ENCODE measurements at regions not wholly inside any gene's neighbourhood (a gene's known extent, or its start where the extent isn't known, plus 50 kb on each side); places are given as distances from the start of the nearest gene placed in this dataset.

DNA sequence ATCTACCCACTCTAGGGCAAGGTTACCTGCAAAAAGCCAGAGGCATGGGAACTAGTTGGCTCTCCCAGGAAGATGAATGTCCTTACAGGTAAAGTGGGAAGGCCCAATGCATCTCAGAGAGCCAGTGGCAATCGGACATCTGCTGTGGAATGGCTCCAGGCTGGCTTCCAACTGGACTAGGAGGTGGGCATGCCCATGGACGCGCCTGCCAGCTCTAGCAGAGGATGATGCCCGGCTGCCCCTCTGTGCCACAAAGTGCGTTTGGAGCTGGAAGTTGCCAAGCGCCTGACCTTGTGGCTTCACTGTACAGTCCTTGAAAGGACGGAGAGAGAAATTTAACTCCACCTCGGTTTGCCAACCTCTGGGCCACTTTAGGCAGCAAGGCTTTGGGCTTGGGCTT is 84.4 kb downstream of the NR2F2 start:
- no peak for DNase-seq

DNA sequence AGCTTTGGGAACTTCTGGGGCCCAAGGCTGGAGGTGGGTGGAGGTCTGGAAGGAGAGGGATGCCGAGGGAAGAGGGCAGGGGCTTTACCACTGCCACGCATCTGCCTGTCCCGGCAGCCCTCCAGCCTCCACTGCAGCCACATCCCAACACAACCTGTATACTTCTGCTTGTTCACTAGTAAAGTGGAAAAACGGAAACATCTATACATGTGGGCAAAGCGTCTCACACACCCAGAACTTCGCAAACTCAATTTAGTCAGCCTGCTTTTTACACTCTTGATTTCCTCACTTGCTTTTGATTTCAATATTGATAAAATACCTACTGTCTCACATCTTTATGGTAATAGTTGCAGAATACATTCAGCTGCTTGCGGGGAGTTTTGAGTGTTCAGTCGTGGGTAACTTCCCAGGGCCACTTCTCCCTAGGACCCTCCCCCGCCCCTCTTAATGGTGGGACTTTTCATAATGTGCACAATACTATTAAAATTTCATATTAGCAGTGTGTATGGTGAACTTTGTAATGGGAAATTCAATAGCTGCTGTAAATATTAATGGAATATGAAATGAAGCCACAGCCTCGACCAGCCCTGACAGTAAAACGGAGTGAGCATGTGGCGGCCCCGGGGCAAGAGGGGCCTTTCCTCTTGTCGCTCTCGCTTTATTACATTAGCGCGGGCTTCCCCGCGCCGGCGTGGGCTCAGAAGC is 85.2 kb downstream of the NR2F2 start:
- no peak for DNase-seq

DNA sequence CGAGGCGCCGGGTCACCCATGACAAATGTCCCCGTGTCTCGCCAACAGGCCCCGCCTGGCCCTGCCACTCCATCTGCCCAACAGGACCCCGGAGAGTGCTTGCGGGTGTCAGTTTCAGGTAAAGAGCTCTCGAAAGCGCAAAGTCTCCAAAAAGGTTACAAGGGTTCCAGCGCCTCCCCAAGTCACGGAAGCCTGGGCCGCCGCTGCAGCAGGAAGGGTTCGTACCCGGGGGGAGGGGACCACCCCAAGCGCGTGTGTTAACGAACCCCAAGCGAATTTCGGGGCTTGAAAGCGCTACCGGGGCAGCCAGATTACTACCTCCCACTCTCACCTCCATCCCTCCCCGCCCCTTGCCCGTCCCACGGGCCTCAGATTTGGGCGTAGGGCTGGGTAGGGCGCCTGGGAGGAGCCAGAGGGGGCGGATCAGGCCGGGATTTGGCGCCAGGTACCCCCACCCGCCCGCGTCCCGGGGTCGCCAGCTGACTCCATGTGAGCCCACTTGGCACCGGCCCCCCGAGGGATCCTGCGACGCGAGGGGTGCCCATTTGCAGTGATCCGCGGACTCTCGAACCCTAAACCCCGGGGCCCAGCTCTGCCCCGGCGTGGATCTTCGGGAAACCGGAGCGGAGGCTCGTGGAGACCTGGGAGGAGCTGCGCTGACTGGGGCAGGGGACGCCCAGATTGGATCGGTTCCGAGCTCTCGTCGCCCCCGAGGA is 85.9 kb downstream of the NR2F2 start:
- no peak for DNase-seq

DNA sequence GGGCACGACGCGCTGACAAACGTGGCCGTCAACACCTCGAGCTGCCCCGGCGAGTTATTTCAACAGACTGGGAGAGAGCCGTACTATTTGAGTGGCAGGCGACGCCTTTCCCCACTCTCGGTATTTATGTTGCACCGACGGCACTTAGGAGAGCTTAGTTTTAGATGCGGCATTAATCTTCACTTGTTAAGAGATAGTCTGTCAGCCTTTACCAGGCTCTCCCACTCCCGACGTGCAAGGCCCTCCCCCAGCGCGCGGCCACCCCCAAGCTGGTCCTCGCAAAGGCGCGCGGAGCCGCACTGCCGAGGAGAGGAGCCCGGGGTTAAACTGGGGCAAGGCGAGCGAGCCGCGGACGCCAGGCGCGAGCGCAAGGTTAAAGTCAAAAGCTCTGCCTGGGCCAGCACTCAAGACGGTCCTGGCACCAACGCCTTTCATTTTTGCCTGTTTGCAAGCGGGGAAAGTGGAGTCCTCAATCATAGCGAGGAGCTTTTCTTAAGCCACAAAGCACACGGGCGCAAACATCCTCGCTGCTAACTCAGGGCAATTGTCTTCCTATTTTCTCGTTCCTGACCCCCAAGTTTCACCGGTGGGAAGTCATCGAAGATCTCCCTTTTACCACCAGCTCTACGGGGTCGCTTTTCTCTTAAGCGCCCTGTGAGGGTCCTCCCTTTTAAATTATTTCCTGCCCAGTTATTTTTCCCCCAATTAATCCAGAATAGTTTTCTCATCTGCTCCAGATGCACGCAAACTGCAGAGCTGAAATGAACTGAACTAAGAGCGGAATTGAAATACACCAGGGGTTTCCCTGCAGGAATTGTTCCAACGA is 86.6 kb downstream of the NR2F2 start:
- peak in 1 of 56 donors; percentile 25 for DNase-seq

DNA sequence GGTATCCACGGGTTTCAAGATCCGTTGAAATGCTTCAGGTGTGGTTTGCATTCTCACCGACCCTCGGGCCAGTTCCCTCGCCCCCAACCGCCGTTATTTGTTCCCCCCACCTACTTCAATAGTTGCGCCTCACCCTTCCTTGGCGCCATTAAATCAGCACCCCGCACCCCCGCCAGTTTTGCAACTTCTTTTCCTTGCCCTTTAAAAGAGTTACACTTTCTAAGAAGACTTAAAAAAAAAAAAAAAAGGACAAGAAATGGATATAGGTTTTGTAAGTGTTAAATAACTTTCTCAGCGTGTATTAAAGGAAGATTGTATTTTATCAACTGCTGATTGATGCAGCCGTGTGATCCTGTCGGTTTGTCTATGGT is 87.2 kb downstream of the NR2F2 start:
- DNase-seq: no peak

DNA sequence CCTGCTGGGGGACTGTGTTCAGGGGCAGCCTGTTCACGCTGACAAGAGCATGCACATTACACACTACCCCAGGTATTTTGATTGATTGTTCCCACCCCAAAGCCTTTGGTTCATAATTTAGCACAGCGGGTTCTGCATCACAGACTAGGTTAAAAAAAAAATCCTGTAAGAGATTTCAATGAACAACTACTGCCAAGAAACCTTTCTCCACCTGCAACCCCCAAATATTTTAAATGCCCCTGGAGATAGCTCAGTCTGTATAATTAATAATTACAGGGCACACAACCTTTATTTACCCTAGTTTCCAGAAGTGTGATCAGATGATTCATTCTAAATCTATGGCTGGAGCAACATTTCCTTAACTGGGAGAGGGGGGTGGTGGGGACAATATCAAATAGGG is 87.6 kb downstream of the NR2F2 start:
- no peak for DNase-seq

DNA sequence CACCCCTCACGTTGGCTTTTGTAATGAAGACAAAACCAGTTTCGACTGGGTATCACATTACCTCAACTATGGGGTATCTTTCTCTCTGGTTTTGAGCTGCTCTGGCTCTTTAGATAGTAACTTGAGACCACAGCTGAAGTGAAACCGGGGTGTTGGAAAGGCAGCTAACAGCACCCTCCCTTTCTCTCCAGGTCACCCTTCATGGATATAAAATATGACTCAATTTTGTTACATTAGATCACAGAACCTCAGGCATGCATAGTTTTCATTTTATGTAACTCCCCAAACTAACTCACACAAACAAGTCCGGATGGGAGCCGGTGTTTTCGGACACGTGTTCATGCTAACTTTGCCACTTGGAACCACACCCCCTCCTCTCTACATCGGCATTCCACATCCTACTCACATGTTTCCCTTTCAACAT is 90.7 kb downstream of the NR2F2 start:
- DNase-seq: no peak

DNA sequence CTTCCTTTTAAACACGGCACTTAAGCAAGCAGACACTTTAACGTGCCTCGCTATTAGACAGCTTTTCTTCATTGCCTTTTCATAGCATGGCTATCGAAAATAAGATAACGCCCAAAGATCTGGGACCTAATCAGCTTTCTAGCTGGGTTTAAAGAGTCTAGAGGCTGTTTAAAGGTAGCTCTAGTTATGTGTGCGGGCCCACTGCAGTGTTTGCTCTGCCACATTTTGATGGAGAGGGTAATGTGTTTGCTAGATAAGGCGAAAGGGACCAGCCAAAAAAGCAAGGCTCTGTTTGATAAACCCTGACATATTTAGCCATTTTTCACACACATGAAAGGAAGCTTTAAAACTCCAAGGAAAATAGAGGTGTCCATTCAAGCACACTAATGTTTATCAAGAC is 91.6 kb downstream of the NR2F2 start:
- no peak for DNase-seq

DNA sequence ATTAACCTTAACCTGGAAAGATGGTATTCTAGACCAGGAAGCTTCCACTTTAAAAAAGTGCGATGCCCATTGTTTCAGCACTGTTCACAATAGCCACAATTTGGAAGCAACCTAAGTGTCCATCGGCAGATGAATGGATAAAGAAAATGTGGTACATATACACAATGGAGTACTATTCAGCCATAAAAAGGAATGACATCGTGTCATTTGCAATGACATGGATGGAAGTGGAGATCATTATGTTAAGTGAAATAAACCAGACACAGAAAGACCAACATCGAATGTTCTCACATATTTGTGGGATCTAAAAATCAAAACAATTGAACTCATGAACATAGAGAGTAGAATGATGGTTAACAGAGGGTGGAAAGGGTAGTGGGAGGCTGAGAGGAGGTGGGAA is 94.2 kb downstream of the NR2F2 start:
- no peak for DNase-seq

DNA sequence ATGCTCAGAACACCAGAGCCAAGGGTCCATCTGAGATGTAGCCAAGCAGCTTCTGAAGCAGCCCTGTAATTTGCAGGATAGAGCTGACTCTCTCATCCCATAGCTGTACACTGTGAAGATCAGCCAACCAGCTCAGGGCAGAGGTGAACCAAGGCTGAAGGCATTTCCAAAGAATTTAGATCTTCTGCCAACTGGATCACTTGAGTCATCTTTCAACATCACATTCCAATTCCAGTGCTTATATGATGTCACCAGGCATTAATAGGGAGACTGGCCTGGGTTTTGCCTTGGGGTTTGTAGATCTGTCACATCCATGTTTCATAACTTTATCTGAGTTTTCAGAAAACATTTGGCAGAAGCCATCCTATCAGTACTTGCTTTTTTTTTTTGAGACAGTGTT is 98.2 kb downstream of the NR2F2 start:
- no peak for DNase-seq

DNA sequence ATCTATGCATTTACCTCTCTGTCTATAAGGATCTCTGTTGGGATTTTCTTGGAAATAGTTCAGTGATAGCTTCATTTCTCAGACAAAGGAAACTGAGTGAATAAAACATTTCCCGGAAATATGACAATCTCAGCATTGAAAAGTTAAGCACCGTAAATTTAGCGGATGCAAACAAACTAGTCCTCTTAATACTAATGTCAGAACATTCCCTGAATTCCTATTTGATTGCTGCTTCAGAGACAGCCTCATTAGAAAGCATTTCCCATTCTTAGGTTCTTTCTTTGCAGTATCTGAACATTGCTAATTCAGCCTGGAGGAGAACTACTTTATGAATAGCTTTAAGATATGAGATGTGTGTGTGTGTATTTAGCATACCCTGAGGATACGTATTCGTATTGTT is 101.3 kb downstream of the NR2F2 start:
- no peak for DNase-seq

DNA sequence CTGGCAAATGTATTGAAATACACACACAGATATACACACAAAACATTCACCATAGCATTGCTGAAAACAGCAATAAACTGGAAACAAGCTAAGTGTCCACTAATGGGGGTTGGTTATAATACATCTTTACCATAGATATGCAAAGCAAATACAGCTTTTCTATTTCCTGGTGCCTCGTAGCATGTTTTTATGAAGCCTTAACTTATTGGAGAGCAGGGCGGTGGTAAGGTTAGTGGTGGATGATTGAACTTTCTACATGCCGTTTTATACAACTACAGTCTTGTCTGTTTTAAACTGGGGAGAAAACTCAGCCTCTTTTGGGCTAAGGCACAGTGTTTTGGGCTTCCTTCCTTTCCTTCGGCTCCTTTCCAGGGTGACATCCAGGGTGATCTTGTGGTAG is 104.5 kb downstream of the NR2F2 start:
- DNase-seq: no peak

DNA sequence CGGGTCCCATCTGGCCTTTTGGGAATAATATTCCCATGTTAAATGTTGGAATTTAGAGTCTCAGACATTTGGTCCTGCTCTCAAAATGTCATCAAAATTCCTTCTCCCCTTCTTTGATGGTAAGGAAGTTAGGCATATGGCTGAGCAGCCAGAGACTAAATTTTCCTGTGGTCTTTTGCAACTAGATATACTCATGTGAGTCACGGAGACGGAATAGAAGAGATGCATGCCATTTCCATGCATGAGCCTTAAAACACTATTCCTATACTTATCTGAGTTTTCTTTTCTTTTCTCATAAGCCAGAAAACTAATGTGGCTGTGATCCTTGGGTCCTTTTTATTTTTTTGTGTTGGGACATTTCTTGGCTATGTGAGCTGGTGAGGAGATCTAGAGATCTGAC is 105.3 kb downstream of the NR2F2 start:
- DNase-seq: no peak

DNA sequence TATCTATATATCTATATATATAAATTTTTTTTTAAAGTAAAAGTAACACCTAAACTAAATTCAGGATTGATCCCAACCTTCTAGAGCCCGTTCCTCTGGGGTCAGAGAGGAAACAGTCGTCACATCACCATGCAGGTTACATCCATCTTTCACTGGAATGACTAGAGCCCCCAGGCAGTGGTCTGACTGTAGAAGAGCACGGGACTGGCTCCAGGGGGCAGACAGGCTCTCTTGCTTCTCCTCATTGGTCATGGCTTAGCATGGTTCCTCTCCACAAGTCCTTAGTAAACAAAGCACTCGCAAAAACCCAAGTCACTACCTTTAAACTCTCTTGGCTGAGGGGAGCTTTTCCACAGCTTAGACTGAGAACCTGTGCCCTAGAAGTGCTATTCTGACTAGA is 110.5 kb downstream of the NR2F2 start:
- DNase-seq: no peak

DNA sequence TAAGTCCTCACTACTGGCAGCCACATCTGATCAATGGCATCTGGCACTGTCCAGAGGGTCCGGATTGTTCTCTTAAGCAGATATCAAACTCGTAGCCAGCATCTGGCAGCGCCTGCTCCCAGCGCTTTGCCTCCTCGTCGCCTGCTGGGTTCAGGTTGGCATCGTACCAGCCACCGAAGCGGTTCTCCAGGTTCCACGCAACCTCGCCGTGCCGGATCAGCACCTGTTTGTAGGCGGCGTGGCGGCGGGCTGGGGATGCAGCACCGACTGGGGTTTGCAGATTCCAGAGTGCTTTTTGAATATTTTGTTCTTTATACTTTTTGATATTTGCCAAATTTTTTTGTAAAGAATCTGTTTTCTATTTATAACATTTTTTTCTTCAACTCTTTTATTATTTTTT is 111.6 kb downstream of the NR2F2 start:
- DNase-seq: no peak

DNA sequence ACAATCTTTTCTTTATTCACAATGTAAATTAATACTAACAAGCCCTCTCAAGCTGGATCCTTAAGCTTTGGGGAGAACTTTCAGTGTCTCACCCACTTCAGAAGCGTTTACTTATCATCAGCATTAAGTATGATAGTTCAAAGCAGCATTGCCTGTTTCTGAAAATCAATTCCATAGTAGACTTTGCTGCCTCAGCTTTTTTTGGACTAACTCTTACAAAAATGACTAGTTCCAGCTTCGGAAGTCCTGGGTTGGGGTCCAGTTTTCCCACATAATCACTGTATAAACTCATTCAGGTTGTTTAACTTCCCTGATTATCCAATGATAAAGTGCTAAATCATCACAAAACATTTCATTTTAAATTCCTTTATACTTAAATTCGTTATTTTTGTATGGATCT is 114.4 kb downstream of the NR2F2 start:
- no peak for DNase-seq

DNA sequence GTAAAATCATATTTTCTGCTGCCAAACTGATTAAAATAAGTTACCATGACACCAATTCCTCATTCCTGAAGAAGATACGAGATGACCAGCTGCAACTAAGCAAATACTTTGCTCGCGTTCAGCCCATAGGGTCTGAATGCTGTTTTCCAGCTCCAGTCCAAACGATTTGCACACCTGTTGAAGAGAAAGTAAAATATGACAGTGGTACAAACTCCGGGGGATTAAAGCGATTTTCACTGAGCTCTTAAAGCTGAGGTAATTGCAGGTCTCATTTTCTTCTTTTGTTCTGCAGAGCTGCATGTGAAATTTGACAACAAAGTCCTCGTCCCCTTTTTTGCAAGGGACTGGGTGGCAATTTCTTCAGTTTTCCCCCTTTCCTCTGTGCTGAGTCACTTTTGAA is 118.4 kb downstream of the NR2F2 start:
- no peak for DNase-seq

DNA sequence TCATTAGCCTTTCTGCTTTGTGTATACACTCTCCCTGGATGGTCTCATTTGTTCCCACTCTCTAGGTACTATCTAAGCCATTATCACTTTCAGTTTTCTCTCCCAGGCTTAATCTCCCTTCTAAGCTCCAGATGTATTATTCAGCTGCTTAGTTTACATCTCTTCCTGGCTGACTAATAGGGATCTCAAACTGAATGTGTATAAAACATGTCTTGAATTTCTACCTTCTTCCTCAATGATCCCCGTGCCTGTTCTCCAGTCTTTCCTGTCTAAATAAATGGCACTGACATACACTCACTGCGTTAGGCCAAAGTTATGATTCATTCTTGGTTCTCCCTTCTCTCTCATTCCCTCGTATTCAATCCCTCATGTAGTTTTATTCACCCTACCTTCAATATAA is 127.3 kb downstream of the NR2F2 start:
- no peak for DNase-seq

DNA sequence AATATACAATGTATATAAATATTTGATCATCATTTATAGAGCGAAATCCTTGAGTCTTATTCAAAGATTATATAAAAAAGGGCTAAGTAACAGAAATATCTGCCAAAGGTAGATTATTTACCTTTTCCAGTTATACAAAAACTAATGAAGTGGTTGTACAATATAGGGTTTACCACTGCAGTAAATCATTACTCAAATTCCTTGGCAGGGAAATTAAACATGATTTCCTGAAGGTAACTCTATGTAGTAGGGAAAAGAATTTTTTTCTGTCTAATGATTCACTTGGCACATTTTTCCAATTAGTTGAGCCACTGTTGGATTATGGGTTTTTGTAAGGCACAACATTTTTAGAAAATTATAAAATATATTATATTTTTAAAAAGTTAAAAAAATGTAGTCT is 129.6 kb downstream of the NR2F2 start:
- no peak for DNase-seq

DNA sequence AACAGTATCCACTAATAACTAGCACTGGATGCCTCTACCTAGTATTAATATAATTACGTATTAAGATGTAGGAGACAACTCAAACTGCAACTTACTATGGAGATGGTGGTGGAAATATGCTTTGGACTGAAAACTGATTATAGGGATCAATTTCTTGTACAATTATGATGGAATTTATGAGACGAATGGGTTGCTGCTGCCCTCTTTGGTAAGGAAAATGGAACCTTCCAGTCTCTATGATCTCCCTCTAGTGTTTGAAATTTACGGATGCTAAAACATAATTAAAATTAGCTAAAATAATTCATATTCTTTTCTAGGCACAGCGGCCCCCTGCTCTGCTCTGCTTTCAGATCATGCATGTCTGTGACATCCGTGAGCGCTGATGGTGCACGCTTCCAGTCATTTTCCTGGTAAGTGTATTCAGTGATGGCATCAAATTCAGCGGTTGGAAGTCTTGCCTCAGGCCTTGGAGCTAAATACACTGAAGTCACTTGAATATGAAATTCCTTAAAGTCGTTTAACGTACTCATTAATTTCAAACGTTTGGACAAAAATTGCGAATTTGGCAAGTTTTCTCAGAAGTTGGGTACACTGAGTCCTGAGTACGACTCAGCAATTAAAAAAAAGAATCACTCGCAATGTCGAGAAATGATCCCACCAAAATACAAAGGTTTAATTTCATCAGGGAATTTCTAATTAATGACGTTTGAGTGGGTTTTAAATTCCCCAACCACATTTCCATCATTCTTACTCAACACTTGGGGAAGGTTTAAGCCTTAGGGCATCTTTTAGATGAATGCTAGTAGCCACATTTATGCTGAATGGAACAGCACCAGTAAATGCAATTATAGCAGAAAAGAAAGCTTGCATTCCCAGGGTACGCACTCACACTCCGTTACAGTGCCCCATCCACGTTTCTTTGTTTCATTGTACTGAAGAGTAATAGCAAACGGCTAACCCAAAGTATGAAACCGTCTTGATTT is 132.6 kb downstream of the NR2F2 start:
- no peak for DNase-seq

DNA sequence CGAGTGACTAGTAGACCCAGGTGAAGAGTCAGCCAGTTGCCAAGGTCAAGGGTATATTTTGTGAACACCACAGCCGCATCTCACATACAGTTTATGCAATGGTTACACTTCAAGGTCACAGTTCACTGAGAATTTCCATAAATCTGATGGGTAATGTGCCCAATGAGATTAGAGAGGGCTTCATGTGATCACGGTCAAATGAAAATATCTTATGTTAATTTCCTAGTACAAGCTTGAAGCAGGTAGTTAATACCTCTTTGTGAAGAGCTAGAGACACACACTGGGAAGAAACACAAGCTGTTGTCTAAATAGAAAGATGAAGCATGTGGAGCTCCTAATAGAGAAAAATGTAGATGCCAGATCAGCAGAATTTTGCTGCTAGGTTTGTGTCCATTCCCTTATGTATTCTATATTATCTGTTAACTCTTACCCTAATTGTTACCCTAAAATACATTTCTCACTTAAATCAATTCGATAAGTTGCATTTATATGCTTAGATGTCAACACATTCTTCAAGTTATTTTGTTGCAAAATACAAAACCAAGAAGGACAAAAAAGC is 136.0 kb downstream of the NR2F2 start:
- no peak for DNase-seq

Measured in amygdala (tissue), 56 donors.